Duodenal mucosa (tissue), 2 donors: ENCODE measurements at regions not wholly inside any gene's neighbourhood (a gene's known extent, or its start where the extent isn't known, plus 50 kb on each side); places are given as distances from the start of the nearest gene placed in this dataset.
"Not testable (repeated sequence)": the region's sequence is repeated elsewhere in the genome, so short reads cannot be mapped to it uniquely, and the experiment has no call there.

Experiments used
- H3K27ac ChIP-seq: one replicate; pipeline ENCODE4 v1.7.0; 2013; ENCODE audit warnings: low read depth, low read length
- H3K27me3 ChIP-seq, 2 donors: one replicate each; pipeline ENCODE4 v1.7.0; 2013; ENCODE audit warnings: low read length in 2 of 2, control low read depth in 1 of 2; ENCODE audit not compliant: insufficient read depth in 2 of 2, control insufficient read depth in 1 of 2
- H3K36me3 ChIP-seq, 2 donors: one replicate each; pipeline ENCODE4 v1.7.0; 2013; ENCODE audit warnings: low read length in 2 of 2, control low read depth in 1 of 2; ENCODE audit not compliant: insufficient read depth in 2 of 2, control insufficient read depth in 1 of 2
- H3K4me1 ChIP-seq, 2 donors: one replicate each; pipeline ENCODE4 v1.7.0; 2013; ENCODE audit warnings: low read length in 2 of 2, control low read depth in 1 of 2; ENCODE audit not compliant: insufficient read depth in 2 of 2, control insufficient read depth in 1 of 2
- H3K4me3 ChIP-seq, 2 donors: one replicate each; pipeline ENCODE4 v1.7.0; 2013; ENCODE audit warnings: low read length in 2 of 2, low read depth in 1 of 2
- H3K9ac ChIP-seq, 2 donors: one replicate each; pipeline ENCODE4 v1.7.0; 2013; ENCODE audit warnings: low read length in 2 of 2, low read depth in 1 of 2
- H3K9me3 ChIP-seq, 2 donors: one replicate each; pipeline ENCODE4 v1.7.0; 2013; ENCODE audit warnings: low read length in 2 of 2, control low read depth in 1 of 2; ENCODE audit not compliant: control insufficient read depth in 1 of 2

- no peak overlapping the region for H3K9ac ChIP-seq
- H3K9me3 ChIP-seq: peaks cover 3% of the 10 kb centered on the region in 2 donors
- no peaks in the 10 kb centered on the region for H3K36me3 ChIP-seq
- no peaks in the 10 kb centered on the region for H3K4me1 ChIP-seq
- H3K27me3 ChIP-seq: no peaks in the 10 kb centered on the region
- H3K27ac ChIP-seq: no peak overlapping the region
- no peak overlapping the region for H3K4me3 ChIP-seq
Measured at GRCh38 chr14:28305938-28306337, 460.6 kb upstream of the FOXG1 start.

DNA sequence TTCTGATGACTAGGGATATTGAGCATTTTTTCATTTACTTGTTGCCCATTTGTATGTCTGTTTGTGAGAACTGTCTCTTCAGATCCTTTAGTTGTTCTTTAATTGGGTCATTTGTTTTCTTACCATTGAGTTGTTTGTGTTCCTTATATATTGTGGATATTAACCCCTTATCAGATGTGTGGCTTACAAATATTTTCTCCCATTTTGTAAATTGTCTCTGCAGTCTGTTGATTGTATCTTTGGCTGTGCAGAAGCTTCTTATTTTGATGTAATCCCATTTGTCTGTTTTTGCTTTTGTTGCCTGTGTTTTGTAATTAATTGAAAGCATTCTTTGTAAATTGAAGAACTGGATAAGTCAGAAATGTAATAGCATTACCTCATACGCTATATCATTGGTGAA, 459.1 kb upstream of the FOXG1 start:
- no peaks in the 10 kb centered on the region for H3K27me3 ChIP-seq
- no peaks in the 10 kb centered on the region for H3K4me1 ChIP-seq
- H3K4me3 ChIP-seq: no peak overlapping the region
- no peaks in the 10 kb centered on the region for H3K9me3 ChIP-seq
- no peak overlapping the region for H3K9ac ChIP-seq
- H3K27ac ChIP-seq: no peak overlapping the region
- no peaks in the 10 kb centered on the region for H3K36me3 ChIP-seq

DNA sequence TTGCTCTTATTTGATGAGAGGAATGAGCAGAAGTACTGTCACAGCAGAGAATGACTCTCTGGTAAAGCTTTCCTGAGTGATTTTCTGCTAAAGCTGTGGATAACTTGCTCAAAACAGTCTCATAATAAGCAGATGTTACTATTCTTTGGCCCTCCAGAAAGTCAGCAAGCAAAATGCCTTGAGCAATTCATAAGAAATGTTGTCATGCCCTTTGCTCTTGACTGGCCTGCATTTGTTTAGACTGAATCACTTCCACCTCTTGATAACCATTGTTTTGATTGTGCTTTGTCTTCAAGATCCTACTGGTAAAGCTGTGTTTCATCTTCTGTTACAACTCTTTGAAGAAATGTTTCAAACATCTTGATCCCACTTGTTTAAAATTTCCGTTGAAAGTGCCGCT, 457.9 kb upstream of the FOXG1 start:
- no peaks in the 10 kb centered on the region for H3K9me3 ChIP-seq
- no peak overlapping the region for H3K27ac ChIP-seq
- H3K36me3 ChIP-seq: no peaks in the 10 kb centered on the region
- no peaks in the 10 kb centered on the region for H3K27me3 ChIP-seq
- H3K4me3 ChIP-seq: no peak overlapping the region
- no peak overlapping the region for H3K9ac ChIP-seq
- no peaks in the 10 kb centered on the region for H3K4me1 ChIP-seq

GRCh38 chr14:28317890-28318675, 448.5 kb upstream of the FOXG1 start:
- H3K27ac ChIP-seq, H3K36me3 ChIP-seq, H3K27me3 ChIP-seq, H3K4me3 ChIP-seq, H3K4me1 ChIP-seq, H3K9ac ChIP-seq, H3K9me3 ChIP-seq: not testable (repeated sequence)

- Histone ChIP-seq H3K4me1 (no peaks in the 10 kb centered on the region), H3K27ac (no peak overlapping the region), H3K9me3 (peaks cover 0 to 11% of the 10 kb centered on the region in 2 donors), H3K36me3 (no peaks in the 10 kb centered on the region), H3K4me3 (no peak overlapping the region), H3K9ac (no peak overlapping the region), H3K27me3 (no peaks in the 10 kb centered on the region)
Measured at GRCh38 chr14:28321475-28322244, 444.9 kb upstream of the FOXG1 start.

DNA sequence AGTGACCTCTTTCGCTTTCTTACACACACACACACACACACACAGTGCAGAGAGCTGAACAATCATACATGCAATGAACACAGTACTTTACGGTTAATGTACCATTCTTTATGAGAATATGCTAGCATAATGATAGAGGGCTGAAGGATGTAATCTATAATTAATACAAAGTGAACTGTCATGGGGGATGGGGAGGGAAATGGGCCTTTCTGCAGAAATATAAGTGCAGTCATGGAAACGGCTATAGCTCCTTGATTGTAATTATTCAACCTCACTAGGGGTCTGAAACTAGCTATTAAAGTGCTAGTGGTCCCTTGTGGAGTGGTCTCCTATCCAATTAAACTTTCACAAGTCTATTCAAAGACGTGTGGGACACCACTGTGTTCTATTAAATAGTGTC, 443.2 kb upstream of the FOXG1 start:
- H3K9me3 ChIP-seq: peaks cover 0 to 10% of the 10 kb centered on the region in 2 donors
- no peak overlapping the region for H3K27ac ChIP-seq
- no peaks in the 10 kb centered on the region for H3K36me3 ChIP-seq
- no peaks in the 10 kb centered on the region for H3K4me1 ChIP-seq
- no peaks in the 10 kb centered on the region for H3K27me3 ChIP-seq
- no peak overlapping the region for H3K9ac ChIP-seq
- H3K4me3 ChIP-seq: no peak overlapping the region

DNA sequence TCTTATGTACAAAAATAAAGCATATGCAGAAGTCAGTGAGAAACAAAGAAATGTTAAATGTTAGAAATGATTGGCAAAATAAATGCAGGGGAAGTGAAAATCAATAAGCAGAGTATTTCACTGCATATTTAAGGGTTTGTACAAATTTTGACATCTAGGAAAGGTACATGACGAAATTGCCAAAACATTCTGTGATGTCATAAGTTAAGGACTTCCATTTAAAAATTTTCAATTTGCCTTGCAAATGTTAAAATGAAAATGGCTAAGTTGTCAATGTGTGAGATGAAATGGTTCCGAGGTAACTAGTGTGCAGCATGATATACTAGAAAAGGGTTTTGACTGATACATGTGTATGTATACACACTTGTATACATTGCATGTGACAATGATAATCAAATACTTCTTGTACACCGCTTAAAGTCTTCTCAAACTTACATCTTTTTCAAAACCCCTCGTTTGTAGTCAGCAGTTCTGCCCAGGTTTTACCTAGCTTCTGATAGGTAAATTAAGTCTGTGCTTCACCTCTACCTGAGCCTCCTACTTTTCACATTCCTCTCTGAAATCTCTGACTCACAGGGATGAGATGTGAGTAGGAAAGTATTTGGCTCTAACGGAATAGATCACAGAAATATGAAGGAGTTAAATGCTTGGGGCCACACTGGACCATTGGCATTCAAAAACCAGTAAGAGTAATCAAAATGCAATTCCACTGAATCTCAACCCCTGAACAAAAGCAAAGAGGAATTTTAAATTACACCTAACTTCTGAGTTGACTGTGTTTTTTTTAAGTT, 442.4 kb upstream of the FOXG1 start:
- peaks cover 0 to 6% of the 10 kb centered on the region in 2 donors for H3K9me3 ChIP-seq
- H3K27ac ChIP-seq: no peak overlapping the region
- H3K9ac ChIP-seq: no peak overlapping the region
- H3K36me3 ChIP-seq: no peaks in the 10 kb centered on the region
- no peak overlapping the region for H3K4me3 ChIP-seq
- no peaks in the 10 kb centered on the region for H3K27me3 ChIP-seq
- no peaks in the 10 kb centered on the region for H3K4me1 ChIP-seq

DNA sequence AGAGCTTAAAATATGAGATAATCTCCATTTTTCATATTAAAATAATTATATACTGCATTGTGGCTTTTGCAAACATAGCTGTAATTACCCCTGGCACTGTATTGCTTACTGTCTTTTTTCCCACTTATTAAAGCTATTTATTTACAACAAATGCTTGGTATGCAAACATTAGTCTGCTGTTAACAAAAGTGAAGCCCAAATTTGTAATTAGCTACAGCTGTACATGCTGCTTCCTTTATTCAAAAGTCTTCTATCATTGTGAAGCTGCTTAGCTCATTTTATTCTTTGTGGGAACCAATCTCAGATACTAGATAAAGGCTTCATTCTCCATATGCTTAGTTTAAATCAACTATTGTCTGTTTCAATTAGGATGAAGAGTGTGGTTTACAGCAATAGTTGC, 425.8 kb upstream of the FOXG1 start:
- Histone ChIP-seq H3K4me1 (no peaks in the 10 kb centered on the region), H3K9me3 (peaks cover 0 to 6% of the 10 kb centered on the region in 2 donors), H3K27ac (no peak overlapping the region), H3K36me3 (no peaks in the 10 kb centered on the region), H3K27me3 (no peaks in the 10 kb centered on the region), H3K9ac (no peak overlapping the region), H3K4me3 (no peak overlapping the region)

GRCh38 chr14:28344381-28344780, 422.2 kb upstream of the FOXG1 start:
- Histone ChIP-seq H3K9me3 (peaks cover 3 to 14% of the 10 kb centered on the region in 2 donors), H3K4me1 (no peaks in the 10 kb centered on the region), H3K4me3 (no peak overlapping the region), H3K27me3 (no peaks in the 10 kb centered on the region), H3K36me3 (no peaks in the 10 kb centered on the region), H3K27ac (no peak overlapping the region), H3K9ac (no peak overlapping the region)

GRCh38 chr14:28348797-28349196, 417.8 kb upstream of the FOXG1 start:
- H3K9ac ChIP-seq: no peak overlapping the region
- no peaks in the 10 kb centered on the region for H3K27me3 ChIP-seq
- no peak overlapping the region for H3K4me3 ChIP-seq
- no peaks in the 10 kb centered on the region for H3K4me1 ChIP-seq
- H3K36me3 ChIP-seq: no peaks in the 10 kb centered on the region
- no peak overlapping the region for H3K27ac ChIP-seq
- H3K9me3 ChIP-seq: peaks cover 3 to 20% of the 10 kb centered on the region in 2 donors
